Effector memory CD8-positive, alpha-beta T cell (primary cell): ENCODE measurements at regions not wholly inside any gene's neighbourhood (a gene's known extent, or its start where the extent isn't known, plus 50 kb on each side); places are given as distances from the start of the nearest gene placed in this dataset.
"Not testable (repeated sequence)": the region's sequence is repeated elsewhere in the genome, so short reads cannot be mapped to it uniquely, and the experiment has no call there.

Source experiments
- ATAC-seq: fragments of 150-1000 bp; cut with Tn5 transposase; replicated peaks from 2 replicates; pipeline ENCODE4 v1.10.0; 2021; ENCODE audit warnings: mild to moderate bottlenecking, moderate library complexity
- DNase-seq, 3 experiments: peaks; one replicate each; pipeline ENCODE4 v3.0.0; 2021
- H3K27ac Mint-ChIP-seq, 2 donors: one replicate each; pipeline ENCODE4 v1.8.0; 2022; ENCODE audit warnings: mild to moderate bottlenecking in 2 of 2, mixed read lengths in 2 of 2, moderate library complexity in 2 of 2
- H3K27me3 Mint-ChIP-seq, 2 donors: one replicate each; pipeline ENCODE4 v1.8.0; 2022; ENCODE audit warnings: mixed read lengths in 2 of 2
- H3K36me3 Mint-ChIP-seq: one replicate; pipeline ENCODE4 v1.8.0; 2022; ENCODE audit warnings: mild to moderate bottlenecking, moderate library complexity, mixed read lengths; ENCODE audit not compliant: insufficient read depth
- H3K4me1 Mint-ChIP-seq, 2 donors: one replicate each; pipeline ENCODE4 v1.8.0; 2022; ENCODE audit warnings: low read depth in 2 of 2, mixed read lengths in 2 of 2
- H3K4me3 Mint-ChIP-seq, 2 donors: one replicate each; pipeline ENCODE4 v1.8.0; 2022; ENCODE audit warnings: mild to moderate bottlenecking in 2 of 2, mixed read lengths in 2 of 2, moderate library complexity in 2 of 2
- H3K9me3 Mint-ChIP-seq, 2 donors: one replicate each; pipeline ENCODE4 v1.8.0; 2022; ENCODE audit warnings: mixed read lengths in 2 of 2

DNA sequence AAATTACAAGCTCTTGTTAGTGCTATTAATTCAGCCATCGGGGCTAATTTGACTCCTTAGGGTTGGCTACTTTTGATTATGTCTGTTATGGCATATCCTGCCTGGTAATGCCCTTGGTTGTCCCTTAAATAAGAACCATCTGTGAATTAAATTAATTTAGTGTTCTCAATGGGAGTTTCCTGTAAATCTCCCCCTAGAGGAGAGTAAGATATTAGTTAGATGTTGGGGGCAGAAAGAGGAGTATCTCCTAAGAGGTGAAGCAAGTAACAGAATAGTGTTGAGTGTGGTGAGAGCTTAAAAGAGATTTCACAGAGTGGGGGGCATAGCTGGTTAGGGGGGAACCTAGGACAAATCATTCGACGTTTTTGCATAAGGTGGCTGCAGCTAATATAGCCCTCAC is 1126.9 kb downstream of the JRKL start:
- Mint-ChIP-seq H3K27ac (no peak overlapping the region), H3K9me3 (peaks cover 6 to 15% of the 10 kb centered on the region in 2 donors), H3K4me3 (no peak overlapping the region), H3K4me1 (no peaks in the 10 kb centered on the region), H3K27me3 (no peaks in the 10 kb centered on the region), H3K36me3 (no peaks in the 10 kb centered on the region)
- ATAC-seq (no peak), DNase-seq (no peak)

DNA sequence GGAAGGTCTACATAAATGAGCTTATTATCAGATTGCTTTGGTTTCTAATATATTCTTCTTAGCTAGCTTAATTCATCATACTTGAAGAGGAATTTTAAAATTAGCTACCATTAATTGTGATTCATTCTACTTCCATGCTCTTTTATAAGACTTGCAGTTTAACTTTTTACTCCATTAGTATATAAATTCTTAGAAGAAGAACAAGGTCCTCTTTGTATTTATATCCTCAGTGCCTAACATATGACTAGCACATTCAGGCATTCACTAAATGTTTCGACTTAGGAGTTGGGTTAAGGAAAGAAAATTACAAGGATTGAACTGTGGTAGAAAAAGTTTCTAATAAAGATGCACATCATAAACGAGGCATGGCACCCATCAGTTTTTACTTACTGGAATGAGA is 1135.5 kb downstream of the JRKL start:
- Mint-ChIP-seq H3K36me3 (no peaks in the 10 kb centered on the region), H3K4me3 (no peak overlapping the region), H3K27ac (no peak overlapping the region), H3K9me3 (peaks cover 8 to 9% of the 10 kb centered on the region in 2 donors), H3K4me1 (no peaks in the 10 kb centered on the region), H3K27me3 (no peaks in the 10 kb centered on the region)
- ATAC-seq (no peak), DNase-seq (no peak)

DNA sequence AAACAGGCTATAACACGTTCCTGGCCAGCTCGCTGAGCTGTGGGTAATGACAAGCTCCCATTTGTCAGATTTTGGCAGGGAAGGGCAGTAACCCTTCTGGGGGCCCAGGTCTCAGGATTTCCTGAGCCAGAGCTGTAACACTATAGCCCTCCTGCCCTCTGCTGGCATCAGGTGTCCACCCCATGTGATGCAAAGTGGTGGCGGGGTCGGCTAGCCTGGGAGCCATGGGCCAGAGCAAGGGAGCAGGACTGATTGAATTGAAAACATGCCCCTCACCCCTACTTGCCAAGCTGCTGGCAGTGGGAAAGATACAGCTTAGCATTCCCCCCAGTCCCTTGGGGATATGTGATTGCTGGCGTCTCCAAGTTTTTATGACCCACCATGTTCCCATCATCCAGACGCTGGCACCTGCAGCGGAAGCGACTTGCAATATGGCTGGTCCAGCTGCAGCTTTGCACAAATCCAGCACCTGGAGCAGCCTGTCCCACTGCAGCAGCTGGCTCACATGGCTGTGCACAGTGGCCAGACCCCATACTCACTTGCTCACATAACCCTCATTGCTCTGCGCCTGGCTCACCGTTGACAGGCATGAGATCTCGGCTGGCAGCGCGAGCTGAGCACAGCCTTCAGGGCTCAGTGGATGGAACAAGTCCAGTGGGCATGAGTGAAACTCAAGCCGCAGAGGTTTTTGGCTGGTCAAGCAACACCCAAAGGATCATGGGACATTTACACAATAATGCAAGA is 1147.8 kb downstream of the JRKL start:
- Mint-ChIP-seq H3K36me3 (no peaks in the 10 kb centered on the region), H3K4me3 (no peak overlapping the region), H3K4me1 (no peaks in the 10 kb centered on the region), H3K27ac (no peak overlapping the region), H3K9me3 (peaks cover 5 to 36% of the 10 kb centered on the region in 2 donors), H3K27me3 (no peaks in the 10 kb centered on the region)
- DNase-seq, result no peak
- ATAC-seq, result no peak

DNA sequence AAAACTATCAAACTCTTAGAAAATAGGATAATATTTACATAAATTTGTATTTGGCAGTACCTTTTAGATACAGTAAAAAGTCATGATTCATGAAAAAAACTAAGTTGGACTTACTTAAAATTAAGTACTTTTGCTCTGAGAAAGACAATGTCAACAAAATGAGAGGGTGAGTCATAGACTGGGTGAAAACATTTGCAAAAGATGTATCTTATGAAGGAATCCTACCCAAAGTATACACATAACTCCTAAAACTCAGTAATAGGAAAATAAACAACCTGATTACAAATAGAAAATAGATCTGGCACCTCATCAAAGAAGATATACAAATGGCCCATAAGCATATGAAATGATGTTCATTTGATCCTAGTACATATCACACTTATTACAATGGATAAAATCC is 1154.6 kb downstream of the JRKL start:
- Mint-ChIP-seq H3K4me3 (no peak overlapping the region), H3K9me3 (peaks cover 7 to 43% of the 10 kb centered on the region in 2 donors), H3K36me3 (no peaks in the 10 kb centered on the region), H3K27me3 (no peaks in the 10 kb centered on the region), H3K4me1 (no peaks in the 10 kb centered on the region), H3K27ac (no peak overlapping the region)
- ATAC-seq, result no peak
- no peak for DNase-seq

DNA sequence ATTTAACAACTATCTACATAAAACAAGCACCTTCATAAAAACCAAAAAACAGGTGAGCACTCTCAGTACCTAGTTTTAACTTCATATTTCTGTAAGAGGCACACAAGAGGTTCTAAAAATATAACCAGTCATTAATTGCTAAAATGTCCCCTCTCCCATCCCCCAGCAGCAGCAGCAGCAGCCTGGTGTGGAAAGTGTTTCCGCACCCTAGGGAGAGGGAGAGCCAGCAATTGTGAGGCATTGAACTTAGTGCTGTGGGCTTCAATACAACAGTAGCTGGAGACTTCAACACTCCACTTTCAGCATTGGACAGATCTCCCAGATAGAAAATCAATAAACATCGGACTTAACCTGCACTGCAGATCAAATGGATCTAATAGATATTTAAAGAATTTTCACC is 1158.5 kb downstream of the JRKL start:
- no peak overlapping the region for H3K27ac Mint-ChIP-seq

DNA sequence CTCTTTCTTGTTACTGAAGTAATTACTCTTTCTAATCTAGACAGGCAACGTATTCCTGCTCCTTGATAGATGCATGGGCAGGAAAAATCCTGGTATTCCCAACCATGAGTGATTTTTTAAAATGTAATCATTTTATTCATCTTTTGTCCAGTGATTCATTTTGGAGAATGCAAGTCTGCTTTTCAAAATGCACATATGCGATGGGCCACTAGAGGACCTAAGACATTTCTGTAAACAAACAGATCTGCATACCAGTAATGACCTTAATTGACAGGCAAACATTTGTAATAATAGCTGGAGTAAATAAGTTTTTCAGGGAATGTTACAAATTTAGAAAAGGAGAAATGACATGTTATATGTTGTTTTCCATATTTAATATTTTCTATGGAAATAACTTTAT is 1167.6 kb downstream of the JRKL start:
- Mint-ChIP-seq H3K36me3 (no peaks in the 10 kb centered on the region), H3K27me3 (no peaks in the 10 kb centered on the region), H3K27ac (no peak overlapping the region), H3K4me3 (no peak overlapping the region), H3K4me1 (no peaks in the 10 kb centered on the region), H3K9me3 (peaks cover 6 to 8% of the 10 kb centered on the region in 2 donors)
- ATAC-seq (no peak), DNase-seq (no peak)

More for the DNA sequence above, 1158.5 kb downstream of the JRKL start:
- Mint-ChIP-seq H3K4me1 (no peaks in the 10 kb centered on the region), H3K36me3 (no peaks in the 10 kb centered on the region), H3K27me3 (no peaks in the 10 kb centered on the region), H3K4me3 (no peak overlapping the region), H3K9me3 (peaks cover 7 to 9% of the 10 kb centered on the region in 2 donors)
- no peak for DNase-seq
- no peak for ATAC-seq

DNA sequence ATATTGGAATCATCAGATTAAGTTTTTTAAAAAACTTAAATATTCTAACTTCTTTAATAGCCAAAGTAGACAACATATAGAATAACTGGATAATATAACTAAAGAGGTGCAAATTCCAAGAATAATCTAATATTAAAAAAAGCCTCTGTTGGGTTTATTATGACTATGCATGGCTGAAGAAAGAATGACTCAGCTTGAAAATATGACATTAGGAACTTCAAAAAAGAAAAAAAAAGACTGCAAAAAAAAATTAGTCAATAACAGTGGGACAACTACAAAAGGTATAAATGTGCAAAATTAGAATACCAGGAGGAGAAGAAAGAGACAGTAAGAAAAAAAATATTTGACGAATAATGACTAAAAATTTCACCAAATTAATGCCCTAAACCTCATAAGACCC is 1178.0 kb downstream of the JRKL start:
- H3K9me3 Mint-ChIP-seq, result peaks cover 7 to 28% of the 10 kb centered on the region in 2 donors
- H3K4me1 Mint-ChIP-seq, result no peaks in the 10 kb centered on the region
- H3K27ac Mint-ChIP-seq, result no peak overlapping the region
- no peaks in the 10 kb centered on the region for H3K27me3 Mint-ChIP-seq
- DNase-seq (no peak), ATAC-seq (no peak)
- no peaks in the 10 kb centered on the region for H3K36me3 Mint-ChIP-seq
- H3K4me3 Mint-ChIP-seq, result no peak overlapping the region

DNA sequence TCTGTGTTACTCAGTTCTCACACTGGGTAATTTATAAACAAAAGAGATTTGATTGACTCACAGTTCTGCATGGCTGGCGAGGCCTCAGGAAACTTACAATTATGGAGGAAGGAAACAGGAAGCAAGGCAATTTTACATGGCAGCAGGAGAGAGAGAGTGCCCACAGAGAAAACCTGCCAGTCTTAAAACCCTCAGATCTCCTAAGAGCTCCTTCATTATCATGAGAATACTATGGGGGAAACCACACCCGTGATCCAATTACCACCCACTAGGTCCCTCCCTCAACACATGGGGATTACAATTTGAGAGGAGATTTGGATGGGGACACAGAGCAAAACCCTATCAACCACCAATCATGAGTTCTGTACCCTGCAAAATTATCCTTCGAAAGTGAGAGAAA is 1180.8 kb downstream of the JRKL start:
- Mint-ChIP-seq H3K27me3 (no peaks in the 10 kb centered on the region), H3K4me3 (no peak overlapping the region), H3K27ac (no peak overlapping the region), H3K9me3 (peaks cover 7 to 28% of the 10 kb centered on the region in 2 donors), H3K4me1 (no peaks in the 10 kb centered on the region), H3K36me3 (no peaks in the 10 kb centered on the region)
- DNase-seq (no peak), ATAC-seq (no peak)

DNA sequence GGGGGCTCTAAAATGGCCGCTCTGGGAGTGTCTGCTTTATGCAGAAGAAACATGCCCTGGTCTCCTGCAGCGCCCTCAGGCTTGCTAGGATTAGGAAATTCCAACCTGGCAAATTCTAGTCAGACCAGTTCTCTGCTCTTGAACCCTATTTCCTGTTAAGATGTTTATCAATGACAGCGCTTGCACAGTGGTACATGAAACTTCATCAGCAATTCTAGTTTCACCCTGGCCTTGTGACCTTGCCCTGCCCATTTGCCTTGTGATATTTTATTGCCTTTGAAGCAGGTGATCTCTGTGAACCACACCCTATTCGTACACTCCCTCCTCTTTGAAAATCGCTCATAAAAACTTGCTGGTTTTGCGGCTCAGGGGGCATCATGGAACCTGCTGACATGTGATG is 1184.0 kb downstream of the JRKL start:
- not testable (repeated sequence) for H3K36me3 Mint-ChIP-seq, DNase-seq, H3K4me3 Mint-ChIP-seq, H3K27ac Mint-ChIP-seq, H3K27me3 Mint-ChIP-seq, H3K4me1 Mint-ChIP-seq, ATAC-seq
- peaks cover 9 to 18% of the 10 kb centered on the region in 2 donors for H3K9me3 Mint-ChIP-seq

DNA sequence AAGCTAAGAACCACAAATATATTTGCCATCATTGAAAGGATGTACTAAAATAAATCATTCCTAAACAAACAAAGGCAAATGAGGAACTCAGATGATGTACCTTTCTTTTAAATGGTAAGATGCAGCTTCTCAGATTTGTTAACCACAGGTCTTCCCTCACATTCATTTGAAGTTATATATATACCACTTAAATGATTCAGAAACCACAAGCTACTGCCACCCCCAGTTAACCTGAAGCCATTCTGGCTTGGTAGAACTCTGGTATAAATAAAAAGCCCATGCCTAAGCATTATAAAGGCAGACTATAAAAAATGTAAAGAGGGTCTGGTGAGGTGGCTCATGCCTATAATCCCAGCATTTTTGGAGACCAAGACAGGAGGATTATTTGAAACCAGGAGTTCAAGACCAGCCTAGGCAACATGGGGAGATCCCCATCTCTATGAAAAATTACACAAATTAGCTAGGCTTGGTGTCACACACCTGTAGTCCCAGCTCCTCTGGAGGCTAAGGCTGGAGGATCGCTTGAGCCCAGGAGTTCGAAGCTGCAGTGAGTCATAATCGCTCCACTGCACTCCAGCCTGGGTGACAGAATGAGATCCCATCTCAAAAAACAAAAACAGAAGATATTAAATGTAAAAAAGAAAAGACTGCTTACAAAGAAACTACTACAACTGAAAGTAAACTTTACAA is 1185.3 kb downstream of the JRKL start:
- no peaks in the 10 kb centered on the region for H3K36me3 Mint-ChIP-seq
- no peak overlapping the region for H3K27ac Mint-ChIP-seq
- peaks cover 8% of the 10 kb centered on the region in 2 donors for H3K9me3 Mint-ChIP-seq
- no peak overlapping the region for H3K4me3 Mint-ChIP-seq
- no peak for ATAC-seq
- H3K4me1 Mint-ChIP-seq, result no peaks in the 10 kb centered on the region
- no peaks in the 10 kb centered on the region for H3K27me3 Mint-ChIP-seq
- no peak for DNase-seq

DNA sequence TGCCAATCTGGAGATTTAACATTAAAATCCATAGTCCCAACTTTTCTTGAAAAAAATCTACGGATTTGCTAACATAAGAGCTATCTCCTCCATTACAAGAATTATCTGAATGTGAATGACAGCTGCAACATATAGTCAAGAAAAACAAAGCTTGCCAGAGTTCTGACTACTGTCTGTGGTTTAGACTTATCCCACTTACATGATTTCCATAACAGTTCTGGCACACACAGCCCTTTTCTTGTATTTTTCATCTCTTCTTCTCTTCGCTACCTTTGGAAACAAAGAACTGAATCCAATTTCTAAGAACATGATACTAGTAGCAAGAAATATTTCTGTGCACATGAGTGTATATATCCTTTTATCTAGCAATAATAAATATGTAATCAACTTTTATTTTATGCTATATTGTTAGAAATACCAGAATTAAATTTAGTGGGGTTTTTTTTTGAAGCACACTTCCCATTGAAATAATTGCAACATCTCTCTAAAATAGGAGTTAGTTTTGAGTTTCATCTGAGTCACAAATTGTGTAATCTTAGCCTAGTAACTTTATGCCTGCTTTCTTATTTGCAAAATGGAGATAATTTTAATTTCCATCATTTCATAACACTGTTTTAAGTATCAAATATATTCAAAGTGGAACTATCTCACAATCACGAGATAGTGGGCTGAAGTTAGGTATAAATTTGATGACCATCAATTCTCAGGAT is 1217.6 kb downstream of the JRKL start:
- no peaks in the 10 kb centered on the region for H3K36me3 Mint-ChIP-seq

DNA sequence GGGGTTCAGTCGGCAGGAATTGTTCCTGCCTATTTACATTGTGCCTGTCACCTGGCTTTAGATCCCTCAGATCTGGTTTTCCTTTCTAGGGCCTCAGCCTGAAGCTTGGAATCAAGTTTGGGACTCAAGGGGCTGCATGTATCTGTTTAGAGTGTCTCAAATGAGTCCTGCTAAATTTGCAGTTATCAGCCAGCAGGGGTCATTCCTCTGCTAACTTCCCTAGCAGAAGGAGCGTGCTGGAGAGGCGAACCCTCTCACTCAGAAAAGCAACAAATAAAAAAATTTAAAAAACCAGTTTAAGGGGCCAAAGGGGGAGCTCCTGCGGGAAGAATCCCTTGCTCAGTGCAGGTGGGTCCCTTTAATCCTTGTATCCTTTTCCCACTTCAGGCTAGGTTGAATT is 1220.2 kb downstream of the JRKL start:
- no peaks in the 10 kb centered on the region for H3K4me1 Mint-ChIP-seq
- no peak overlapping the region for H3K4me3 Mint-ChIP-seq
- no peaks in the 10 kb centered on the region for H3K27me3 Mint-ChIP-seq
- peaks cover 0 to 7% of the 10 kb centered on the region in 2 donors for H3K9me3 Mint-ChIP-seq
- no peak overlapping the region for H3K27ac Mint-ChIP-seq
- ATAC-seq, result no peak
- DNase-seq, result no peak
- H3K36me3 Mint-ChIP-seq, result no peaks in the 10 kb centered on the region

More for the DNA sequence above, 1217.6 kb downstream of the JRKL start:
- no peak for ATAC-seq
- Mint-ChIP-seq H3K4me3 (no peak overlapping the region), H3K4me1 (no peaks in the 10 kb centered on the region), H3K27ac (no peak overlapping the region), H3K27me3 (no peaks in the 10 kb centered on the region), H3K9me3 (peaks cover 7% of the 10 kb centered on the region in 2 donors)
- DNase-seq, result no peak

DNA sequence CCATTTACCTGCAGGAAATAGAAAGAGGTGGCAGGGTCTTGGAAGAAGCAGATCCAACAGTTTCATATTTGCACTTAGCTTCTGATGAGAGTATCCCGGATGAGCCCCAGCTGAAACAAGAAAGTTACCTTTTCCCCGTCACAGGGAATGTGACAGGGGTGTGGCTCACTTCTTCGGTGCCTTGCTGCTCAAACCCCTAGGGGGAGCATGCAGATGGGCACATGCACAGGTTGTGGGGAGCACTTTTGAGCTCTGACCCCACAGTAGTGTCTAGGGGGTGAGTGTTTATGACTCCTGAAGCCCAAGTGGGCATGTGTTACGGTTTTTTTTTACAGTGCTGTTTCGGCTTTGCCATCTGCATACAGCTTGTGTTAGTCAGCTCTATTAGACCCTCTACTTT is 1221.0 kb downstream of the JRKL start:
- H3K27me3 Mint-ChIP-seq, result no peaks in the 10 kb centered on the region
- no peak overlapping the region for H3K27ac Mint-ChIP-seq
- ATAC-seq (no peak), DNase-seq (no peak)
- no peaks in the 10 kb centered on the region for H3K36me3 Mint-ChIP-seq
- peaks cover 7% of the 10 kb centered on the region in 2 donors for H3K9me3 Mint-ChIP-seq
- H3K4me1 Mint-ChIP-seq, result no peaks in the 10 kb centered on the region
- no peak overlapping the region for H3K4me3 Mint-ChIP-seq

DNA sequence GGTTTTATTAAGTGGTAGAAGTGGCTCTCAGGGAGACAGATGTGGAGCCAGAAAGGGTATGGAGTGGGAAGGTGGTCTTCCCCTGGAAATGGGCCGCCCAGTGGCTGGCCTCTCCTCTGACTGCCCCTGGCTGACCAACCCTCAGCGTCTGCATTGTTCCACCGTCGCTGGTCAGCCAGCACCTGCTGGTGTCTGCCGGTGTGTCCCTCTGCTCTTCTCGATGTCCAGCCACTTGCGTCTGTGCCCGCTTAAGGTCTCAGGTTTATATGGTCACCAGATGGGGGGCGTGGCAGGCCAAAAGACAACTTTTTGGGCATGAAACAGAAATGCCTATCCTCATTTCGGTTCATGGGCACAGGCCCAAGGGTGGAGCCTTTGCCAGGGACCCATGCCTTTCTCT is 1221.5 kb downstream of the JRKL start:
- ATAC-seq, result no peak
- Mint-ChIP-seq H3K36me3 (no peaks in the 10 kb centered on the region), H3K4me3 (no peak overlapping the region), H3K27me3 (no peaks in the 10 kb centered on the region), H3K9me3 (peaks cover 7% of the 10 kb centered on the region in 2 donors), H3K4me1 (no peaks in the 10 kb centered on the region), H3K27ac (no peak overlapping the region)
- DNase-seq, result no peak
